ENCODE measurements at regions not wholly inside any gene's neighbourhood (a gene's known extent, or its start where the extent isn't known, plus 50 kb on each side); places are given as distances from the start of the nearest gene placed in this dataset.
A peak's percentile ranks its signal among the peaks of the same experiment; 100 is the strongest.

DNA sequence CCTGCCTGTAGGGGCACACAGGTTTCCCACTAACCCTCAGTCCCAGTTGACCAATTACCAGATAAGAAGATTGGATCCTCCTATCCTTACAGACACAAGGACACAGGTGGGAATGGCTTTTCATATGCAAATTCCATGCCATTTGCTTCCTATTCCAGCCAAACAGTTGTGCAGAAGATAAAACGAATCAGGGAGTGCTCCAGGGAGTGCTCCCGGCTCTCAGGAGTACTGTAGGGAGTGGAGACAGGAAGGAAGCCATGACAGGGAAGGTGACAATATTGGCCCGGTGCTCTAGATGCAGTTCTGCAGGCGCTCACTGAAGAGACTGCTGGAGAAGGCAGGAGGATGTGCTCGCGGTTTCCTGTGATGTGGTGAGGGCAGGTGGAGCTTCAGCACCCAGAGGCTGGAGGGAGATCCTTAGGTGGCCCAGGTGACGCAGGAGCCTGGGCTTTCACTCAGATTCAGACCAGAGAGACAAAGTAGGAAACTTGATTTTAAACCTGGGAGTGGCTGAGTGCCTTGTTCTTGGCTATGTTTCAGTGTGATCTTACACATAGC, 260.0 kb downstream of the AUH start:
- TF ChIP-seq CTCF (IDR thresholded peaks at IDR 0.05; ENCODE audit: borderline replicate concordance, control extremely low read depth, extremely low read depth, insufficient read depth, missing control alignments): no peak
- peak; percentile 52 for DNase-seq (ENCODE audit: low spot score)
- in situ Hi-C loops (cut with MboI; ENCODE audit: low sequenced_read_pairs, unreplicated experiment): no loop called here

GRCh38 chr9:91102269-91102668, 259.4 kb downstream of the AUH start:
- TF ChIP-seq CTCF (IDR thresholded peaks at IDR 0.05; ENCODE audit: borderline replicate concordance, control extremely low read depth, extremely low read depth, insufficient read depth, missing control alignments): no peak
- no peak for DNase-seq (ENCODE audit: low spot score)
- in situ Hi-C loops (cut with MboI; ENCODE audit: low sequenced_read_pairs, unreplicated experiment): no loop called here

GRCh38 chr9:91103931-91104330, 257.8 kb downstream of the AUH start:
- no peak for DNase-seq (ENCODE audit: low spot score)
- TF ChIP-seq CTCF (IDR thresholded peaks at IDR 0.05; ENCODE audit: borderline replicate concordance, control extremely low read depth, extremely low read depth, insufficient read depth, missing control alignments): no peak
- in situ Hi-C loops (cut with MboI; ENCODE audit: low sequenced_read_pairs, unreplicated experiment): no loop called here

DNA sequence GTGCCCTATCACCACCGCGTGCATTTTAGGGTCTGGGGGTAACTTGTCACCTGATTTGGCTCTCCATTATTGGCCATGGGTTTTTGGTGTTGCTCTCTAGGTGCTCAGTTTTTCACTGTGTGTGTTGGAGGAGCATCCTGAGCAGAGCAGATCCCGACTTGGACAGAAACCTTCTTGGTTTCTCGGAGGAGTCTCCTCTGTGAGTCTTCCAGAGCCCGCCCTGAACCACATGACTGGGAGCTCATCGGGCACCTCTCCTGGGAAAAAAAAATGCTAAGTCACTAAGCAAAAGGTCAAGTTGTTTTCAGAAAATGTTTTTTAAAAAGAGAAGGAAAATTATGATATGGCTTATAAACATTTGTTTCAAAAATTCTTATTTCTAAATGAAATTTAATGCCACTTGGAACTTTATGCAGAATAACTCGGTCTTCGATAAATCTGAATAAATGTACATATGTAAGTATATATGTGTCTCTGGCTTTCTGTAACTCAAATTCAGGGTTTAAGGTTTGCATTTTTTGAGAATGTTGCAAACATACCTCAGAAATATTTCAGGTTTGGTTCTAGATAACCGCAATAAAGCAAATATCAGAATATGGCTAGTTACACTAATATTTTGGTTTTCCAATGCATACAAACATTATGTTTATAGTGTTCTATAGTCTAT, 255.2 kb downstream of the AUH start:
- in situ Hi-C loops (cut with MboI; ENCODE audit: low sequenced_read_pairs, unreplicated experiment): no loop called here
- no peak for DNase-seq (ENCODE audit: low spot score)
- TF ChIP-seq CTCF (IDR thresholded peaks at IDR 0.05; ENCODE audit: borderline replicate concordance, control extremely low read depth, extremely low read depth, insufficient read depth, missing control alignments): no peak

DNA sequence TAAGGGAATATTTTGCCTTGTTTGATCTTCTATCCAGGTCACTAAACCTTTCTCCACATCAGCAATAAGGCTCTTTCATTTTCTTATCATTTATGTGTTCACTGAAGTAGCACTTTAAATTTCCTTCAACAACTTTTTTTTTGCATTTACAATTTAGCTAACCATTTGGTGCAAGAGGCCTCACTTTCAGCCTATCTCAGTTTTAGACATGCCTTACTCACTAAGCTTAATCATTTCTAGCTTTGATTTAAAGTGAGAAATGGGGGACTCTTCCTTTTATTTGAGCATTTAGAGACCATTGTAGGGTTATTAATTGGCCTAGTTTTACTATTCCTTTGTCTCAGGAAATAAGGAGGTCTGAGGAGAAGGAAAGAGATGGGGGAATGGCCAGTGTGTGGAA, 250.5 kb downstream of the AUH start:
- in situ Hi-C loops (cut with MboI; ENCODE audit: low sequenced_read_pairs, unreplicated experiment): no loop called here
- DNase-seq (ENCODE audit: low spot score): no peak
- no peak for TF ChIP-seq CTCF (IDR thresholded peaks at IDR 0.05; ENCODE audit: borderline replicate concordance, control extremely low read depth, extremely low read depth, insufficient read depth, missing control alignments)

DNA sequence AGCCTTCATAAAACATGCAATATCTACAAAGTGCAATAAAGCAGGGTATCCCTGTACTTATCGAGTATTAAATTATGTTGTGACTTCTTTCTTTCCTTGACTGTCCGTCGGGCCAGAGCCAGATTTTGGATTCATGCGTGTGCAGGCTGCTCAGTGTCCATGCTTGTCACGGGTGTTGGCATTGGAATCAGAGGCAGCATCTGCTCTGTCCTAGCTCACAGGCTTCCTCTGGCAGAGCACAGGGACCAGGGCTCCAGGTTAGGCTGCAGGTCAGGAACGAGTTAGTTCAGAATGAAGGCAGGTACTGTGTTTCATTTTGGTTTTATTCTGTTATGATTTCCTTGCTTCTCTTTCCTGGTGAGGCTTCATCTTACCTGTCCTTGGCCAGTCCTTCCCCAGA, 249.8 kb downstream of the AUH start:
- in situ Hi-C loops (cut with MboI; ENCODE audit: low sequenced_read_pairs, unreplicated experiment): no loop called here

More for the DNA sequence above, 249.8 kb downstream of the AUH start:
- no peak for DNase-seq (ENCODE audit: low spot score)
- no peak for TF ChIP-seq CTCF (IDR thresholded peaks at IDR 0.05; ENCODE audit: borderline replicate concordance, control extremely low read depth, extremely low read depth, insufficient read depth, missing control alignments)
